HEK293 (cell line): ENCODE measurements at regions not wholly inside any gene's neighbourhood (a gene's known extent, or its start where the extent isn't known, plus 50 kb on each side); places are given as distances from the start of the nearest gene placed in this dataset.

Experiments used
- CTCF ChIA-PET: fragments of 350-600 bp; formaldehyde crosslinking; extraction: SDS; loops from one replicate; lab custom pipeline; 2021; ENCODE audit warnings: antibody characterized with exemption; lab: Yijun Ruan, JAX
- POLR2A ChIA-PET: fragments of 300-600 bp; formaldehyde crosslinking; extraction: SDS; loops from one replicate; lab custom pipeline; 2020; ENCODE audit warnings: antibody characterized with exemption, inconsistent platforms; lab: Yijun Ruan, JAX
- H3K27ac ChIP-seq: fragments of 200-500 bp; sonication (Bioruptor generic); 2 replicates; pipeline ENCODE4 v1.5.1; 2014; ENCODE audit warnings: low read depth, low read length, control low read depth, inconsistent platforms; ENCODE audit errors: extremely low read depth
- H3K36me3 ChIP-seq, 2 experiments: fragments of 200-500 bp in 1 of 2; sonication (Bioruptor generic) in 1 of 2; 1 replicate in 1 of 2; 2 replicates in 1 of 2; pipeline ENCODE4 v1.5.1; 2014 to 2017; ENCODE audit warnings: inconsistent platforms in 2 of 2, low read length in 2 of 2; ENCODE audit not compliant: control insufficient read depth in 2 of 2, insufficient read depth in 1 of 2
- H3K4me1 ChIP-seq: fragments of 200-500 bp; sonication (Bioruptor generic); 2 replicates; pipeline ENCODE4 v1.5.1; 2014; ENCODE audit warnings: mild to moderate bottlenecking, low read length, inconsistent platforms; ENCODE audit not compliant: control insufficient read depth, insufficient read depth
- H3K4me3 ChIP-seq: 2 replicates; pipeline ENCODE4 v1.5.1; 2011; ENCODE audit warnings: low read depth, mild to moderate bottlenecking, control low read depth, low read length, moderate library complexity
- H3K9me3 ChIP-seq: fragments of 200-500 bp; sonication (Bioruptor generic); 2 replicates; pipeline ENCODE4 v1.5.1; 2014; ENCODE audit warnings: low read depth, low read length, inconsistent platforms; ENCODE audit not compliant: control insufficient read depth, insufficient read depth
- BCL6B ChIP-seq: fragments of 450-650 bp; formaldehyde crosslinking; IDR thresholded peaks from 2 replicates; pipeline ENCODE4 v1.5.1; 2017; ENCODE audit warnings: missing biosample characterization, missing genetic modification characterization
- KLF1 ChIP-seq: fragments of 450-650 bp; formaldehyde crosslinking; IDR thresholded peaks from 2 replicates; pipeline ENCODE4 v1.5.1; 2016; ENCODE audit warnings: missing biosample characterization, missing genetic modification characterization
- KLF16 ChIP-seq: fragments of 450-650 bp; formaldehyde crosslinking; IDR thresholded peaks from 2 replicates; pipeline ENCODE4 v1.5.1; 2017; ENCODE audit warnings: missing biosample characterization, missing genetic modification characterization
- KLF9 ChIP-seq: fragments of 450-650 bp; formaldehyde crosslinking; IDR thresholded peaks from 2 replicates; pipeline ENCODE4 v1.5.1; 2016; ENCODE audit warnings: missing biosample characterization, missing genetic modification characterization, low read depth
- SP3 ChIP-seq: fragments of 450-650 bp; formaldehyde crosslinking; IDR thresholded peaks from 2 replicates; pipeline ENCODE4 v1.5.1; 2016; ENCODE audit warnings: missing biosample characterization, missing genetic modification characterization
- SP7 ChIP-seq: fragments of 450-650 bp; formaldehyde crosslinking; IDR thresholded peaks from 2 replicates; pipeline ENCODE4 v1.5.1; 2016; ENCODE audit warnings: missing biosample characterization, missing genetic modification characterization
- ZNF16 ChIP-seq: fragments of 450-650 bp; formaldehyde crosslinking; IDR thresholded peaks from 2 replicates; pipeline ENCODE4 v1.5.1; 2016; ENCODE audit warnings: low read depth, missing biosample characterization, missing genetic modification characterization
- ZNF169 ChIP-seq: fragments of 450-650 bp; formaldehyde crosslinking; IDR thresholded peaks from 2 replicates; pipeline ENCODE4 v1.5.1; 2016; ENCODE audit warnings: missing biosample characterization, missing genetic modification characterization
- ZNF23 ChIP-seq: fragments of 450-650 bp; formaldehyde crosslinking; IDR thresholded peaks from 2 replicates; pipeline ENCODE4 v1.5.1; 2016; ENCODE audit warnings: missing biosample characterization, missing genetic modification characterization, borderline replicate concordance
- ZNF280C ChIP-seq: fragments of 450-650 bp; formaldehyde crosslinking; IDR thresholded peaks from 2 replicates; pipeline ENCODE4 v1.5.1; 2016; ENCODE audit warnings: missing biosample characterization, missing genetic modification characterization
- ZNF341 ChIP-seq: fragments of 450-650 bp; formaldehyde crosslinking; IDR thresholded peaks from 2 replicates; pipeline ENCODE4; 2016; ENCODE audit warnings: low read depth, missing biosample characterization, missing genetic modification characterization
- ZNF350 ChIP-seq: fragments of 450-650 bp; formaldehyde crosslinking; IDR thresholded peaks from 2 replicates; pipeline ENCODE4 v1.5.0; 2017; ENCODE audit warnings: missing biosample characterization, mild to moderate bottlenecking, missing genetic modification characterization
- ZNF354C ChIP-seq: fragments of 450-650 bp; formaldehyde crosslinking; IDR thresholded peaks from 2 replicates; pipeline ENCODE4 v1.5.1; 2016; ENCODE audit warnings: missing biosample characterization, missing genetic modification characterization, low read depth, borderline replicate concordance
- ZNF391 ChIP-seq: fragments of 450-650 bp; formaldehyde crosslinking; IDR thresholded peaks from 2 replicates; pipeline ENCODE4 v1.5.1; 2016; ENCODE audit warnings: low read depth, missing biosample characterization, missing genetic modification characterization, borderline replicate concordance
- ZNF416 ChIP-seq: fragments of 450-650 bp; formaldehyde crosslinking; IDR thresholded peaks from 2 replicates; pipeline ENCODE4 v1.5.1; 2016; ENCODE audit warnings: missing biosample characterization, missing genetic modification characterization
- ZNF473 ChIP-seq: fragments of 450-650 bp; formaldehyde crosslinking; IDR thresholded peaks from 2 replicates; pipeline ENCODE4 v1.5.1; 2017; ENCODE audit warnings: missing biosample characterization, missing genetic modification characterization
- ZNF514 ChIP-seq: fragments of 450-650 bp; formaldehyde crosslinking; IDR thresholded peaks from 2 replicates; pipeline ENCODE4 v1.5.1; 2016; ENCODE audit warnings: missing biosample characterization, missing genetic modification characterization
- ZNF548 ChIP-seq: fragments of 450-650 bp; formaldehyde crosslinking; IDR thresholded peaks from 2 replicates; pipeline ENCODE4 v1.5.1; 2016; ENCODE audit warnings: missing biosample characterization, missing genetic modification characterization
- ZNF626 ChIP-seq: fragments of 450-650 bp; sonication (Bioruptor Pico); formaldehyde crosslinking; IDR thresholded peaks from 2 replicates; pipeline ENCODE4 v1.5.1; 2018; ENCODE audit warnings: missing biosample characterization, missing genetic modification characterization, inconsistent platforms
- ZNF670 ChIP-seq: fragments of 450-650 bp; formaldehyde crosslinking; IDR thresholded peaks from 2 replicates; pipeline ENCODE4 v1.5.1; 2016; ENCODE audit warnings: missing biosample characterization, missing genetic modification characterization, low read depth
- ZNF768 ChIP-seq: fragments of 450-650 bp; formaldehyde crosslinking; IDR thresholded peaks from 2 replicates; pipeline ENCODE4 v1.5.1; 2018; ENCODE audit warnings: missing biosample characterization, mild to moderate bottlenecking, missing genetic modification characterization
- ZNF791 ChIP-seq: fragments of 450-650 bp; formaldehyde crosslinking; IDR thresholded peaks from 2 replicates; pipeline ENCODE4 v1.5.1; 2016; ENCODE audit warnings: missing biosample characterization, missing genetic modification characterization
- TF ChIP-seq, protein P1 (sequence below): fragments of 450-650 bp; formaldehyde crosslinking; conservative IDR thresholded peaks from 2 replicates; pipeline ENCODE4 v1.5.1; 2016; ENCODE audit warnings: low read depth, missing biosample characterization, missing genetic modification characterization

DNA sequence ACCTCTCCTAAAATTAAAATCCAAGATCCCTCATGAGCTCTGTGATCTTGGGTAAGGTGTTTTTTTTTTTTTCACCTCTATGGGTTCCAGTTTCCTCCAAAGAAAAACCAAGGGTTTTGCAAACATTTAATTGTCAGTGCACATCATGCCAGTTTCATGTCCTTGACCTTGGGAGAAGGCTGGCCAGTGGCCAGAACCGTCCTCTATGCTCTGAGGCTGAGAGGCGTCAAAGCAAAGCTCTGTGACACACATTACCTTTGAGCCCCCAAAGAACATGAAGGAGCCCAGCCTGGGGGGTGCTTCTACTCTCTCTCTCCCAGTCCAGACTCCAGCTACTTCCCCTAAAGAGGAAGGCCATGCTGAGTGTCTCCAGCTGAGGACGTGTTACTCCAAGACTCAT lies 145.5 kb upstream of the TMEM132C start:
- TF ChIP-seq SP7 (tag by site-specific recombination) (no peak), ZNF473 (tag by site-specific recombination) (no peak), ZNF341 (tag by site-specific recombination) (no peak), BCL6B (tag by site-specific recombination) (no peak)
- Histone ChIP-seq H3K36me3 (no peaks in the 10 kb centered on the region), H3K27ac (no peak overlapping the region), H3K9me3 (no peaks in the 10 kb centered on the region), H3K4me3 (no peak overlapping the region), H3K4me1 (no peaks in the 10 kb centered on the region)
- POLR2A ChIA-PET: no interaction called here
- CTCF ChIA-PET: no interaction called here

DNA sequence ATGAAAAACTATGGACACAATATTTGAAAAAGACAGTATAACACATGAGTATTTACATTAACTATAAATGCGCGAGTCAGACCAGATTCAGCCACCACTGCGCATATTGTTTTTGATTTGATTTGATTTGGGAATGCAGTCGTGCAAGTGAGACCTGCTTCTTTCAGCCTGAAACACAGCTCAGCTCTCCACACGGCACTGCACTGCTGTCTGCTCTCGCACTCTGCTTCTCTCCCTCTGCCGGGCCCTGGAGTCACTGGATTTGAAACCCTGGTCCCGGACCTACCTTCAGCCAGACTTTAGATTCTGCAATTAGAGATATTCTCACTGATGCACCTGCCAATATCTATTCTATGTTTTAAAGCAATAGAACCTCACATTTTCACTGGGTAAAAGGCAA lies 143.9 kb upstream of the TMEM132C start:
- CTCF ChIA-PET: no interaction called here
- POLR2A ChIA-PET: no interaction called here
- Histone ChIP-seq H3K9me3 (no peaks in the 10 kb centered on the region), H3K4me1 (no peaks in the 10 kb centered on the region), H3K36me3 (no peaks in the 10 kb centered on the region), H3K4me3 (no peak overlapping the region), H3K27ac (no peak overlapping the region)
- no peak for TF ChIP-seq KLF16 (tag by site-specific recombination)
- no peak for TF ChIP-seq ZNF626
- TF ChIP-seq, protein P1, sequence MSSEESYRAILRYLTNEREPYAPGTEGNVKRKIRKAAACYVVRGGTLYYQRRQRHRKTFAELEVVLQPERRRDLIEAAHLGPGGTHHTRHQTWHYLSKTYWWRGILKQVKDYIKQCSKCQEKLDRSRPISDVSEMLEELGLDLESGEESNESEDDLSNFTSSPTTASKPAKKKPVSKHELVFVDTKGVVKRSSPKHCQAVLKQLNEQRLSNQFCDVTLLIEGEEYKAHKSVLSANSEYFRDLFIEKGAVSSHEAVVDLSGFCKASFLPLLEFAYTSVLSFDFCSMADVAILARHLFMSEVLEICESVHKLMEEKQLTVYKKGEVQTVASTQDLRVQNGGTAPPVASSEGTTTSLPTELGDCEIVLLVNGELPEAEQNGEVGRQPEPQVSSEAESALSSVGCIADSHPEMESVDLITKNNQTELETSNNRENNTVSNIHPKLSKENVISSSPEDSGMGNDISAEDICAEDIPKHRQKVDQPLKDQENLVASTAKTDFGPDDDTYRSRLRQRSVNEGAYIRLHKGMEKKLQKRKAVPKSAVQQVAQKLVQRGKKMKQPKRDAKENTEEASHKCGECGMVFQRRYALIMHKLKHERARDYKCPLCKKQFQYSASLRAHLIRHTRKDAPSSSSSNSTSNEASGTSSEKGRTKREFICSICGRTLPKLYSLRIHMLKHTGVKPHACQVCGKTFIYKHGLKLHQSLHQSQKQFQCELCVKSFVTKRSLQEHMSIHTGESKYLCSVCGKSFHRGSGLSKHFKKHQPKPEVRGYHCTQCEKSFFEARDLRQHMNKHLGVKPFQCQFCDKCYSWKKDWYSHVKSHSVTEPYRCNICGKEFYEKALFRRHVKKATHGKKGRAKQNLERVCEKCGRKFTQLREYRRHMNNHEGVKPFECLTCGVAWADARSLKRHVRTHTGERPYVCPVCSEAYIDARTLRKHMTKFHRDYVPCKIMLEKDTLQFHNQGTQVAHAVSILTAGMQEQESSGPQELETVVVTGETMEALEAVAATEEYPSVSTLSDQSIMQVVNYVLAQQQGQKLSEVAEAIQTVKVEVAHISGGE (tag by site-specific recombination): no peak
- no peak for TF ChIP-seq KLF9
- TF ChIP-seq ZNF169 (tag by site-specific recombination): no peak
- no peak for TF ChIP-seq ZNF350
- TF ChIP-seq KLF1: no peak
- no peak for TF ChIP-seq ZNF514 (tag by site-specific recombination)
- no peak for TF ChIP-seq ZNF768 (tag by site-specific recombination)
- no peak for TF ChIP-seq ZNF16
- TF ChIP-seq ZNF548 (tag by site-specific recombination): no peak
- no peak for TF ChIP-seq ZNF280C
- TF ChIP-seq SP3 (tag by site-specific recombination): no peak
- no peak for TF ChIP-seq ZNF791 (tag by site-specific recombination)
- no peak for TF ChIP-seq ZNF391
- TF ChIP-seq ZNF23 (tag by site-specific recombination): no peak
- TF ChIP-seq ZNF670 (tag by site-specific recombination): no peak
- no peak for TF ChIP-seq ZNF416
- no peak for TF ChIP-seq ZNF354C
